GM12864 (cell line): ENCODE measurements at regions not wholly inside any gene's neighbourhood (a gene's known extent, or its start where the extent isn't known, plus 50 kb on each side); places are given as distances from the start of the nearest gene placed in this dataset.

Experiments
- DNase-seq: peaks from one replicate; pipeline ENCODE4 v3.0.0-alpha.2; 2011; ENCODE audit warnings: low read depth
- H3K4me3 ChIP-seq: 2 replicates; pipeline ENCODE4 v1.5.1; 2011; ENCODE audit warnings: mild to moderate bottlenecking, low read depth, low read length, control low read depth
- CTCF ChIP-seq: IDR thresholded peaks from 2 replicates; pipeline ENCODE4 v1.5.1; 2011; ENCODE audit warnings: low read depth, mild to moderate bottlenecking, moderate library complexity, low read length, control low read depth, inconsistent platforms; ENCODE audit errors: missing control alignments

- TF ChIP-seq CTCF, result no peak
- H3K4me3 ChIP-seq, result no peak overlapping the region
- no peak for DNase-seq
Observed at GRCh38 chr5:38105231-38105570, 153.2 kb upstream of the EGFLAM start.

- no peak for DNase-seq
- no peak for TF ChIP-seq CTCF
- no peak overlapping the region for H3K4me3 ChIP-seq
Observed at GRCh38 chr5:38104497-38105230, 153.7 kb upstream of the EGFLAM start.

- DNase-seq, result no peak
- no peak for TF ChIP-seq CTCF
- no peak overlapping the region for H3K4me3 ChIP-seq
Observed at GRCh38 chr5:38101897-38102296, 156.5 kb upstream of the EGFLAM start.

GRCh38 chr5:38099205-38100168 lies 158.9 kb upstream of the EGFLAM start:
- no peak for DNase-seq
- no peak for TF ChIP-seq CTCF
- no peak overlapping the region for H3K4me3 ChIP-seq

- no peak overlapping the region for H3K4me3 ChIP-seq
- DNase-seq, result no peak
- TF ChIP-seq CTCF, result no peak
Observed at GRCh38 chr5:38094889-38095288, 163.5 kb upstream of the EGFLAM start.

- no peak overlapping the region for H3K4me3 ChIP-seq
- TF ChIP-seq CTCF, result no peak
- DNase-seq, result no peak
Observed at GRCh38 chr5:38093855-38094254, 164.5 kb upstream of the EGFLAM start.
